HFF-Myc (cell line): ENCODE measurements at regions not wholly inside any gene's neighbourhood (a gene's known extent, or its start where the extent isn't known, plus 50 kb on each side); places are given as distances from the start of the nearest gene placed in this dataset.

Experiments used
- DNase-seq: peaks from one replicate; pipeline ENCODE4 v3.0.0-alpha.2; 2011; ENCODE audit warnings: low read depth; ENCODE audit errors: extremely low read depth
- H3K4me3 ChIP-seq: replicated peaks from 2 replicates; pipeline ENCODE4 v1.5.1; 2011; ENCODE audit warnings: low read depth, mild to moderate bottlenecking, control low read depth, low read length
- TF ChIP-seq, protein P1 (sequence below): IDR thresholded peaks from 2 replicates; pipeline ENCODE4 v1.5.1; 2012; ENCODE audit warnings: mild to moderate bottlenecking, low read depth, low read length, control low read depth; ENCODE audit errors: missing control alignments

DNA sequence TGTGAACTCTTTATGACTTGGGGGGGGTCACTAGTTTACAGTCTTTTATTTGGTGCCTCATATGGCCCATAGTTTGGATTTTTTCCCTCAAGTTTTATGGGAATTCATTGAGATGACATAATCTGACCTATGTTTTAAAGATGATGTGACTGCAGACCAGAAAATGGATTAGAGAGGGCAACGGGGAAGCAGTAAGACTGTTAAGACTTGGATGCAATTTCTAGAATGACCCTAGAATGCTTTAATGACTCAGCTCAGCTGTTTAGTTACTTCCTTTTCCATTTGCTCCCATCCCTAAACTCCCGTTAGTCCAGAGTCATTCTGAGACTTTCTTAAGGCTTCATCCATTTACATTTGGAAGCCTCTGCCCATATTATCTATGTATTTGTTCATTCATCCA lies 59.9 kb upstream of the PDGFRA start:
- TF ChIP-seq, protein P1, sequence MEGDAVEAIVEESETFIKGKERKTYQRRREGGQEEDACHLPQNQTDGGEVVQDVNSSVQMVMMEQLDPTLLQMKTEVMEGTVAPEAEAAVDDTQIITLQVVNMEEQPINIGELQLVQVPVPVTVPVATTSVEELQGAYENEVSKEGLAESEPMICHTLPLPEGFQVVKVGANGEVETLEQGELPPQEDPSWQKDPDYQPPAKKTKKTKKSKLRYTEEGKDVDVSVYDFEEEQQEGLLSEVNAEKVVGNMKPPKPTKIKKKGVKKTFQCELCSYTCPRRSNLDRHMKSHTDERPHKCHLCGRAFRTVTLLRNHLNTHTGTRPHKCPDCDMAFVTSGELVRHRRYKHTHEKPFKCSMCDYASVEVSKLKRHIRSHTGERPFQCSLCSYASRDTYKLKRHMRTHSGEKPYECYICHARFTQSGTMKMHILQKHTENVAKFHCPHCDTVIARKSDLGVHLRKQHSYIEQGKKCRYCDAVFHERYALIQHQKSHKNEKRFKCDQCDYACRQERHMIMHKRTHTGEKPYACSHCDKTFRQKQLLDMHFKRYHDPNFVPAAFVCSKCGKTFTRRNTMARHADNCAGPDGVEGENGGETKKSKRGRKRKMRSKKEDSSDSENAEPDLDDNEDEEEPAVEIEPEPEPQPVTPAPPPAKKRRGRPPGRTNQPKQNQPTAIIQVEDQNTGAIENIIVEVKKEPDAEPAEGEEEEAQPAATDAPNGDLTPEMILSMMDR: no peak

DNA sequence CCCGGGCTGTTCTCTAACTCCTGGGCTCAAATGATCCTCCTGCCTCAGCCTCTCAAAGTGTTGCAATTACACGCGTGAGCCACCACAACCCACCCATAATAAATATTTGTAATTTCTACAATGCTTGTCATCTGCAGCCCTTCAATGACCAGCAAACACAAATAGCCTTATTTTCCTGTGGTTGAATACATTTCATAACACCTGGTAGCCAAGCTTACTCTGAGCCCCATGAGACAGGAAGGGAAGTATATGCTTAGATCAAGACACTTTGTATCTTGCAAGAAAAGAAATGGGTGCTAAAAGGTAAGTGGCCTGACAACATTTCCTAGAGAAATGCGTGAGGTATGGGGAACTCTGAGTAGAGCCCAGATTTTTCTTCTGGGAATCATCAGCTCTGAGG lies 56.9 kb upstream of the PDGFRA start:
- TF ChIP-seq, protein P1: no peak
- H3K4me3 ChIP-seq: no peak overlapping the region
- no peak for DNase-seq

More for the DNA sequence above, 59.9 kb upstream of the PDGFRA start:
- no peak for DNase-seq
- no peak overlapping the region for H3K4me3 ChIP-seq

DNA sequence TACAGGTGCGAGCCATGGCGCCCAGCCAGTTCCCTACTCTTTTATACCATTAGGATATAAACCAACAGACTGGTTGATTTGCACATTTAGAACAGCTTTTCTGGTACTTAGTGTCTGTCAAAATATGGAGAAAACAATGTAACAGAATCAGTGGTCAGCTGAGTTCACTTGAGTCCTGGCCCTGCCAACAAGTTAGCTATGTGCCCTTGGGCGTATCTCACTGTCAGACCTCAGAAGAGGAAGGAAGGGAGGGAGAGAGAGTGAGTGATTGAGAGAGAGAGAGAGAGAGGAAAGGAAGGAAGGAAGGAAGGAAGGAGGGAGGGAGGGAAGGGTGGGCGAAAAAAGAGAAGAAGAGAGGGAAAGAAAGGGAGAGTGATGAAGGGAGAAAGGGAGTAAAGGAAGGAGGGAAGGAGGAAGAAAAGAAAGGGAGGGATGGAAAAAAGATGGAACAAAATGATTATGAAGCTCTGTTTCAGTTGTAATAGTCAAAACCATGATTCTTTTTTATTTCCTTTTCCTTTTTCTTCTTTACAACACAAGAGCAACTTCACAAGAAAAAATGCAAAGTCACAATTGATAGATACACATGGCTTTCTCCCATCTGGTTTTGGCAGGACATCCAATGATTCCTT lies 55.7 kb upstream of the PDGFRA start:
- DNase-seq: no peak
- TF ChIP-seq, protein P1: no peak
- H3K4me3 ChIP-seq: no peak overlapping the region

DNA sequence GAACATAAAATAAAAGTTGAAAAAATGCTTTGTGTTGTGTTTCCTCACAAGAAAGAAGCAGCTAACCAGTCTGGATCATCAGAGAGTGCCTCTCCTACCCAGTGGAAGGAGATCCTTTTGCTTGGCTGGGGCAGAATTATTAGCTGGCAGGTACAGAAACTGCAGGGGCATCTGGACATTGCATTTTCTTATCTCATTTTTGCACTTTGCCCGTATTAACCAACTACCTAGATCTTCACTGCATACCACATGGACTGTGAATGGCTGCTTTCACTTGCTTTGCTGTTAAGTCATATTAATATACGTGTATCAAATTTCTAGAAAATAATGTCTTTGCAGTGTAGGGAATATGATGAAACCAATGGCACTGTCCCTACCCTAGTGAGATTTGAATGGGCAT lies 52.9 kb upstream of the PDGFRA start:
- TF ChIP-seq, protein P1: no peak
- no peak for DNase-seq
- no peak overlapping the region for H3K4me3 ChIP-seq
